ENCODE measurements at regions not wholly inside any gene's neighbourhood (a gene's known extent, or its start where the extent isn't known, plus 50 kb on each side); places are given as distances from the start of the nearest gene placed in this dataset.

DNA sequence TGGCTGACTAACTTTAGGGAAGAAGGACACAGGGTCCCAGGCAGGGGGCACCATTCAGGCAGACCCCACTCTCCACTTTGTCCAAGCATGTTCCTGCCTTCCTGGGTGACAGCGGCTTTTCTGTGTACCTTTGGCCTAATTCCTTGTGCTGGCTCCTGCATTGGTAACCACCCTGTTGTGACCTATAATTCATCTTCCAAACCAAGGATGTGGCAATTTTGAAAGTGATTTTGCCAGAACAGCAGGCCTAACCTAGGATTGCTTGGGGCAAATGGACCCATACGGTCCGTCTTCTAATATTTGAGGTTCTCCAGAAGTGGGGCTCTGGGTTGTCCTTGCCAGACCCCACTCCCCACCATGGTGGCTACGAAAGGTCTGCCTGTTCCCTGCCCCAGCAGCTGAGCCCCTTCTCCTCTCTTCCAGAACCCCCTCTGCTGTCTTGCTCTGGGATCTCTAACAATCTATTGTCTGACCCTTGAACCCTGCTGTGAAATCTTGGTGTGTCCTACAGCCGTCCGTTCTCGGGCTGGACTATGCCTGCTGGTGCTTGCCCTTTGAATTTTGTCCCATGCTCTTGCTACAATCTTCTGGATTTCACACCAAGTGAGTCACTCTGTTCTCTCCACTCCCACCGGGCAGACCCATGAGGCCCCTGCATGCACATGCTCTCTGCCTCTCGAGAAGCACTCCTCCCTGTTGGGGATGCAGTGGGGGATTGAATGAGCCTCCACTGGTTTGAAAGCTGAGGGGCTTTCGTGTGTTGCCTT, 316.0 kb downstream of the CXCL12 start:
- peak overlapping the region; percentile 34; the same call in 1 of the 2 replicates for H3K27ac ChIP-seq (ENCODE audit: low read depth, low read length)
- H3K4me1 ChIP-seq (ENCODE audit: control insufficient read depth, insufficient read depth, low read length, unreplicated experiment), result no peaks in the 10 kb centered on the region
- H3K4me3 ChIP-seq (ENCODE audit: low read depth, low read length), result no peak overlapping the region
- H2AFZ ChIP-seq (ENCODE audit: low read length, unreplicated experiment), result no peak overlapping the region
- no peaks in the 10 kb centered on the region for H3K79me2 ChIP-seq (ENCODE audit: control insufficient read depth, insufficient read depth, low read length, unreplicated experiment)
- H3K27me3 ChIP-seq (ENCODE audit: insufficient read depth, low read length), result no peaks in the 10 kb centered on the region
- no peaks in the 10 kb centered on the region for H3K36me3 ChIP-seq (ENCODE audit: insufficient read depth, low read length)

- no peak overlapping the region for H2AFZ ChIP-seq (ENCODE audit: low read length, unreplicated experiment)
- no peaks in the 10 kb centered on the region for H3K4me1 ChIP-seq (ENCODE audit: control insufficient read depth, insufficient read depth, low read length, unreplicated experiment)
- H3K27ac ChIP-seq (ENCODE audit: low read depth, low read length), result no peak overlapping the region
- H3K36me3 ChIP-seq (ENCODE audit: insufficient read depth, low read length), result no peaks in the 10 kb centered on the region
- no peaks in the 10 kb centered on the region for H3K79me2 ChIP-seq (ENCODE audit: control insufficient read depth, insufficient read depth, low read length, unreplicated experiment)
- no peak overlapping the region for H3K4me3 ChIP-seq (ENCODE audit: low read depth, low read length)
- H3K27me3 ChIP-seq (ENCODE audit: insufficient read depth, low read length), result no peaks in the 10 kb centered on the region
Measured at GRCh38 chr10:44067432-44067831, 317.5 kb downstream of the CXCL12 start.

GRCh38 chr10:44066527-44067255, 318.2 kb downstream of the CXCL12 start:
- no peak overlapping the region for H2AFZ ChIP-seq (ENCODE audit: low read length, unreplicated experiment)
- no peaks in the 10 kb centered on the region for H3K36me3 ChIP-seq (ENCODE audit: insufficient read depth, low read length)
- no peak overlapping the region for H3K27ac ChIP-seq (ENCODE audit: low read depth, low read length)
- H3K79me2 ChIP-seq (ENCODE audit: control insufficient read depth, insufficient read depth, low read length, unreplicated experiment), result no peaks in the 10 kb centered on the region
- H3K4me3 ChIP-seq (ENCODE audit: low read depth, low read length), result no peak overlapping the region
- no peaks in the 10 kb centered on the region for H3K4me1 ChIP-seq (ENCODE audit: control insufficient read depth, insufficient read depth, low read length, unreplicated experiment)
- no peaks in the 10 kb centered on the region for H3K27me3 ChIP-seq (ENCODE audit: insufficient read depth, low read length)

- H3K4me1 ChIP-seq (ENCODE audit: control insufficient read depth, insufficient read depth, low read length, unreplicated experiment), result no peaks in the 10 kb centered on the region
- no peaks in the 10 kb centered on the region for H3K36me3 ChIP-seq (ENCODE audit: insufficient read depth, low read length)
- H3K27ac ChIP-seq (ENCODE audit: low read depth, low read length), result no peak overlapping the region
- H3K27me3 ChIP-seq (ENCODE audit: insufficient read depth, low read length), result no peaks in the 10 kb centered on the region
- no peaks in the 10 kb centered on the region for H3K79me2 ChIP-seq (ENCODE audit: control insufficient read depth, insufficient read depth, low read length, unreplicated experiment)
- no peak overlapping the region for H2AFZ ChIP-seq (ENCODE audit: low read length, unreplicated experiment)
- H3K4me3 ChIP-seq (ENCODE audit: low read depth, low read length), result no peak overlapping the region
Measured at GRCh38 chr10:44065788-44066526, 318.9 kb downstream of the CXCL12 start.

- Histone ChIP-seq H3K79me2 (ENCODE audit: control insufficient read depth, insufficient read depth, low read length, unreplicated experiment) (no peaks in the 10 kb centered on the region), H3K4me1 (ENCODE audit: control insufficient read depth, insufficient read depth, low read length, unreplicated experiment) (no peaks in the 10 kb centered on the region)
Measured at GRCh38 chr10:44064987-44065787, 319.7 kb downstream of the CXCL12 start.

DNA sequence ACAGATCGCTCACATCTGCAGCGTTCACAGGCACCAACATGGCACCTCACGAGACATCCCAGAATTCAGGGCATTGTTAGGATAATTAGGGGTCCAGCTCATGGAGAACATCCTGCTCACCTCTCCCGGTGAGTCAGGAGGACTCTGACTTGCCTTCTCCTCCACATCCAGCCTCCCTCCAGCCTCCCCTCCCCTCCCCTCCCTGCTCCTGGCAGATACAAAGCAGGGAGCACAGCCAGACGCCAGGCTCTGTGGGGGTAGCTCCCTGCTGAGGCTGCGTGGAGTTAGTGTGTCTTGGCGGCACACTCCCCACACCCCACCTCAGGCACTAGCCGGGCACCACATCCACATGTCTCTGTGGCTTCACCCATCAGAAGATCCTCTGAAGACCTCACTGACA, 320.6 kb downstream of the CXCL12 start:
- peaks cover 8% of the 10 kb centered on the region; the same call in 1 of the 2 replicates for H3K27me3 ChIP-seq (ENCODE audit: insufficient read depth, low read length)
- no peak overlapping the region for H2AFZ ChIP-seq (ENCODE audit: low read length, unreplicated experiment)
- no peak overlapping the region for H3K27ac ChIP-seq (ENCODE audit: low read depth, low read length)
- H3K36me3 ChIP-seq (ENCODE audit: insufficient read depth, low read length), result no peaks in the 10 kb centered on the region
- no peaks in the 10 kb centered on the region for H3K4me1 ChIP-seq (ENCODE audit: control insufficient read depth, insufficient read depth, low read length, unreplicated experiment)
- no peaks in the 10 kb centered on the region for H3K79me2 ChIP-seq (ENCODE audit: control insufficient read depth, insufficient read depth, low read length, unreplicated experiment)
- H3K4me3 ChIP-seq (ENCODE audit: low read depth, low read length), result no peak overlapping the region

More at GRCh38 chr10:44064987-44065787, 319.7 kb downstream of the CXCL12 start:
- H3K36me3 ChIP-seq (ENCODE audit: insufficient read depth, low read length), result no peaks in the 10 kb centered on the region
- peaks cover 5% of the 10 kb centered on the region; the same call in 1 of the 2 replicates for H3K27me3 ChIP-seq (ENCODE audit: insufficient read depth, low read length)
- no peak overlapping the region for H3K27ac ChIP-seq (ENCODE audit: low read depth, low read length)
- H3K4me3 ChIP-seq (ENCODE audit: low read depth, low read length), result no peak overlapping the region
- H2AFZ ChIP-seq (ENCODE audit: low read length, unreplicated experiment), result no peak overlapping the region

- Histone ChIP-seq H3K79me2 (ENCODE audit: control insufficient read depth, insufficient read depth, low read length, unreplicated experiment) (no peaks in the 10 kb centered on the region), H3K4me1 (ENCODE audit: control insufficient read depth, insufficient read depth, low read length, unreplicated experiment) (no peaks in the 10 kb centered on the region), H3K36me3 (ENCODE audit: insufficient read depth, low read length) (no peaks in the 10 kb centered on the region), H3K4me3 (ENCODE audit: low read depth, low read length) (no peak overlapping the region), H3K27me3 (ENCODE audit: insufficient read depth, low read length) (peaks cover 11% of the 10 kb centered on the region), H3K27ac (ENCODE audit: low read depth, low read length) (no peak overlapping the region), H2AFZ (ENCODE audit: low read length, unreplicated experiment) (no peak overlapping the region)
Measured at GRCh38 chr10:44063686-44064085, 321.2 kb downstream of the CXCL12 start.

GRCh38 chr10:44060719-44061118, 324.2 kb downstream of the CXCL12 start:
- Histone ChIP-seq H3K27ac (ENCODE audit: low read depth, low read length) (no peak overlapping the region), H3K4me1 (ENCODE audit: control insufficient read depth, insufficient read depth, low read length, unreplicated experiment) (no peaks in the 10 kb centered on the region), H3K4me3 (ENCODE audit: low read depth, low read length) (no peak overlapping the region), H3K27me3 (ENCODE audit: insufficient read depth, low read length) (peaks cover 22% of the 10 kb centered on the region), H3K79me2 (ENCODE audit: control insufficient read depth, insufficient read depth, low read length, unreplicated experiment) (no peaks in the 10 kb centered on the region), H3K36me3 (ENCODE audit: insufficient read depth, low read length) (no peaks in the 10 kb centered on the region), H2AFZ (ENCODE audit: low read length, unreplicated experiment) (no peak overlapping the region)

DNA sequence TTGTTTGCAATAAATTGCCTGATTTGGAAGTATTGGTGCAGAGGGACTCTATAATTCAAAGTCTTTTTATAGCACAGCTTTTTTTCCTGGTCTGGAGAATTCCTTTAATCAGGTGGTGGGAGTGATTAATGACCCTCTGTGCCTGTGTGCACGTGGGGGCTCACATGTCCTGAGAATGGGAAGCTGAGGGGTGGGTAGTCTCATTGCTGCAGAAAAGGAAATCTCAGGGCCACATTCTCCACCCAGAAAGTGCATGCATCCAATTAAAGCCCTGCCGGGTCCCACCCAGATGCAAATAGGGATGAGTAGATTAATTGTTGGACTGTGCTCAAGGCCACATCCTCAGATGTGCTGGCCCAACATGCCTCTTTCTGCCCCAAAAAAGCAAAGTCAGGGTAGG, 324.7 kb downstream of the CXCL12 start:
- Histone ChIP-seq H2AFZ (ENCODE audit: low read length, unreplicated experiment) (no peak overlapping the region), H3K27me3 (ENCODE audit: insufficient read depth, low read length) (peaks cover 24% of the 10 kb centered on the region), H3K4me3 (ENCODE audit: low read depth, low read length) (no peak overlapping the region), H3K79me2 (ENCODE audit: control insufficient read depth, insufficient read depth, low read length, unreplicated experiment) (no peaks in the 10 kb centered on the region), H3K36me3 (ENCODE audit: insufficient read depth, low read length) (no peaks in the 10 kb centered on the region), H3K27ac (ENCODE audit: low read depth, low read length) (no peak overlapping the region), H3K4me1 (ENCODE audit: control insufficient read depth, insufficient read depth, low read length, unreplicated experiment) (no peaks in the 10 kb centered on the region)

- Histone ChIP-seq H3K79me2 (ENCODE audit: control insufficient read depth, insufficient read depth, low read length, unreplicated experiment) (no peaks in the 10 kb centered on the region), H2AFZ (ENCODE audit: low read length, unreplicated experiment) (no peak overlapping the region), H3K36me3 (ENCODE audit: insufficient read depth, low read length) (no peaks in the 10 kb centered on the region), H3K4me3 (ENCODE audit: low read depth, low read length) (no peak overlapping the region), H3K27me3 (ENCODE audit: insufficient read depth, low read length) (peaks cover 30% of the 10 kb centered on the region), H3K4me1 (ENCODE audit: control insufficient read depth, insufficient read depth, low read length, unreplicated experiment) (no peaks in the 10 kb centered on the region), H3K27ac (ENCODE audit: low read depth, low read length) (no peak overlapping the region)
Measured at GRCh38 chr10:44058259-44058658, 326.6 kb downstream of the CXCL12 start.

All from ACC112 (cell line).